ENCODE measurements at regions not wholly inside any gene's neighbourhood (a gene's known extent, or its start where the extent isn't known, plus 50 kb on each side); places are given as distances from the start of the nearest gene placed in this dataset.

DNA sequence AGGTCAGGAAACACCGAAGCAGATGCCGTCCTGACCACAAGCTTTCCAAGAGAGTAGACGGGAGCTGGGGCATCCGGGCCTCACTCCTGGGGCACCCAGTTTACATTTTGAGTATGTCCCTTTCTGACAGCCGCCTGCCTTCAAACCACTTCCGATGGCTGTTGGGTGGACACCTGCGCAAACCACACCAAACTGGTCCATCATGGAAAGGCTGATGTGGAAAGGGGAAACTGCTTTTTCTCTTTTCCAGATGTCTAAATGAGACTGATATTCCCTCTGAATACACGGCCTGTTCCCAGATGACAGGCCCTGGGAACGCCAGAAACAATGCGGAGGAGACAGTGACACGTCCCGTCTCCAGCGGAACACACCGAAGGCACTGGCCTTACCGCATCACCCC lies 290.0 kb upstream of the SALL3 start:
- Histone ChIP-seq H3K27me3 (ENCODE audit: insufficient read depth, low read depth) (no peaks in the 10 kb centered on the region), H3K4me2 (no peak overlapping the region), H3K4me1 (ENCODE audit: low read depth, poor library complexity, severe bottlenecking) (peaks cover 12% of the 10 kb centered on the region), H3K79me2 (ENCODE audit: insufficient read depth, low read depth) (no peaks in the 10 kb centered on the region), H3K27ac (no peak overlapping the region), H4K20me1 (ENCODE audit: insufficient read depth) (no peaks in the 10 kb centered on the region), H3K4me3 (IDR thresholded peaks at IDR 0.05; ENCODE audit: insufficient read depth, low read depth, low read length) (no peak overlapping the region), H2AFZ (ENCODE audit: low read depth) (no peak overlapping the region), H3K36me3 (ENCODE audit: insufficient read depth) (no peaks in the 10 kb centered on the region), H3K9ac (no peak overlapping the region)
- TF ChIP-seq, protein P1, sequence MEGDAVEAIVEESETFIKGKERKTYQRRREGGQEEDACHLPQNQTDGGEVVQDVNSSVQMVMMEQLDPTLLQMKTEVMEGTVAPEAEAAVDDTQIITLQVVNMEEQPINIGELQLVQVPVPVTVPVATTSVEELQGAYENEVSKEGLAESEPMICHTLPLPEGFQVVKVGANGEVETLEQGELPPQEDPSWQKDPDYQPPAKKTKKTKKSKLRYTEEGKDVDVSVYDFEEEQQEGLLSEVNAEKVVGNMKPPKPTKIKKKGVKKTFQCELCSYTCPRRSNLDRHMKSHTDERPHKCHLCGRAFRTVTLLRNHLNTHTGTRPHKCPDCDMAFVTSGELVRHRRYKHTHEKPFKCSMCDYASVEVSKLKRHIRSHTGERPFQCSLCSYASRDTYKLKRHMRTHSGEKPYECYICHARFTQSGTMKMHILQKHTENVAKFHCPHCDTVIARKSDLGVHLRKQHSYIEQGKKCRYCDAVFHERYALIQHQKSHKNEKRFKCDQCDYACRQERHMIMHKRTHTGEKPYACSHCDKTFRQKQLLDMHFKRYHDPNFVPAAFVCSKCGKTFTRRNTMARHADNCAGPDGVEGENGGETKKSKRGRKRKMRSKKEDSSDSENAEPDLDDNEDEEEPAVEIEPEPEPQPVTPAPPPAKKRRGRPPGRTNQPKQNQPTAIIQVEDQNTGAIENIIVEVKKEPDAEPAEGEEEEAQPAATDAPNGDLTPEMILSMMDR (conservative IDR thresholded peaks at IDR 0.05; ENCODE audit: low read depth, low read length): no peak

DNA sequence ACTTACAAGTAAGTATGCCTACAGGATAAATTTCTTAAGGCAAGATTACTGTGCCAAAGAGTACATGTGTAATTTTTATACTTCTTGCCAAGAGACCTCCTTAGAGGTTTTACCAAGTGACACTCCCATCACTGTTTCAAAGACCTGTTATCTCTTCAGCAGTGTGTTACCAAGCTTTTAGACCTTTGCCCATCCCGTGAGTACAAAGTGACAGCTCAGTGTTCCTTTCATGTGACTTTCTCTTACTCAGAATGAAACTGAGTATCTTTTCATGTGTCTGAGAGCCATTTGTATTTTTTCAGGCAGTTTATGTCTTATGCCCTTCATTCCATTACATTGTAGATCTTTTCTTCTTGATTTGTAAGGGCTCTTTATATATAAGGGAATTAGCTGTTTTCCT lies 287.5 kb upstream of the SALL3 start:
- H3K4me3 ChIP-seq (IDR thresholded peaks at IDR 0.05; ENCODE audit: insufficient read depth, low read depth, low read length): no peak overlapping the region
- 0 out of 2 replicates have a peak overlapping the region, but pooled peaks have one; percentile 7 for H3K4me2 ChIP-seq
- no peaks in the 10 kb centered on the region for H3K79me2 ChIP-seq (ENCODE audit: insufficient read depth, low read depth)
- H3K27me3 ChIP-seq (ENCODE audit: insufficient read depth, low read depth): no peaks in the 10 kb centered on the region
- no peak overlapping the region for H2AFZ ChIP-seq (ENCODE audit: low read depth)
- H4K20me1 ChIP-seq (ENCODE audit: insufficient read depth): no peaks in the 10 kb centered on the region
- no peak overlapping the region for H3K27ac ChIP-seq
- peaks cover 12% of the 10 kb centered on the region for H3K4me1 ChIP-seq (ENCODE audit: low read depth, poor library complexity, severe bottlenecking)
- H3K36me3 ChIP-seq (ENCODE audit: insufficient read depth): no peaks in the 10 kb centered on the region
- H3K9ac ChIP-seq: no peak overlapping the region
- TF ChIP-seq, protein P1 (conservative IDR thresholded peaks at IDR 0.05; ENCODE audit: low read depth, low read length): no peak

DNA sequence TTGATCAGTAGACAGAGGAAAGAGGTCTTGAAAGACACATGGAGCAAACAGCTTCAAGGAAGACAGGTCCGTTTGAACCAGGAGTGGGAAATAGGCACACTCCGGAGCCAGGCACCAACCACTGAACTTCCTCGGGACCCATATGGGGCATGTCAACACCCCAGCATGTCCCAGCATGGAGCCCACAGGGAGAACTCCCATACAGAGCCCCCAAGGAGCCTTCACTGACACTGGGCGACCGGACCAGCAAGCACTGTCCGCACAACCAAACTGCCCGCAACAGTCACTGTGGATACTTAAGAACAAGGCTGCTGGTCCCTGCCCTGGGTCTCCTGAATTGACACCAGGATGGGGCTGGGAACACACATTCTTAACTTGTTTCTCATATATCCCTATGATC lies 286.2 kb upstream of the SALL3 start:
- H4K20me1 ChIP-seq (ENCODE audit: insufficient read depth): no peaks in the 10 kb centered on the region
- H3K36me3 ChIP-seq (ENCODE audit: insufficient read depth): no peaks in the 10 kb centered on the region
- H3K9ac ChIP-seq: no peak overlapping the region
- TF ChIP-seq, protein P1 (conservative IDR thresholded peaks at IDR 0.05; ENCODE audit: low read depth, low read length): no peak
- no peak overlapping the region for H3K4me3 ChIP-seq (IDR thresholded peaks at IDR 0.05; ENCODE audit: insufficient read depth, low read depth, low read length)
- H3K4me1 ChIP-seq (ENCODE audit: low read depth, poor library complexity, severe bottlenecking): peaks cover 12% of the 10 kb centered on the region
- no peak overlapping the region for H3K4me2 ChIP-seq
- no peaks in the 10 kb centered on the region for H3K79me2 ChIP-seq (ENCODE audit: insufficient read depth, low read depth)
- no peaks in the 10 kb centered on the region for H3K27me3 ChIP-seq (ENCODE audit: insufficient read depth, low read depth)
- H3K27ac ChIP-seq: no peak overlapping the region
- no peak overlapping the region for H2AFZ ChIP-seq (ENCODE audit: low read depth)

DNA sequence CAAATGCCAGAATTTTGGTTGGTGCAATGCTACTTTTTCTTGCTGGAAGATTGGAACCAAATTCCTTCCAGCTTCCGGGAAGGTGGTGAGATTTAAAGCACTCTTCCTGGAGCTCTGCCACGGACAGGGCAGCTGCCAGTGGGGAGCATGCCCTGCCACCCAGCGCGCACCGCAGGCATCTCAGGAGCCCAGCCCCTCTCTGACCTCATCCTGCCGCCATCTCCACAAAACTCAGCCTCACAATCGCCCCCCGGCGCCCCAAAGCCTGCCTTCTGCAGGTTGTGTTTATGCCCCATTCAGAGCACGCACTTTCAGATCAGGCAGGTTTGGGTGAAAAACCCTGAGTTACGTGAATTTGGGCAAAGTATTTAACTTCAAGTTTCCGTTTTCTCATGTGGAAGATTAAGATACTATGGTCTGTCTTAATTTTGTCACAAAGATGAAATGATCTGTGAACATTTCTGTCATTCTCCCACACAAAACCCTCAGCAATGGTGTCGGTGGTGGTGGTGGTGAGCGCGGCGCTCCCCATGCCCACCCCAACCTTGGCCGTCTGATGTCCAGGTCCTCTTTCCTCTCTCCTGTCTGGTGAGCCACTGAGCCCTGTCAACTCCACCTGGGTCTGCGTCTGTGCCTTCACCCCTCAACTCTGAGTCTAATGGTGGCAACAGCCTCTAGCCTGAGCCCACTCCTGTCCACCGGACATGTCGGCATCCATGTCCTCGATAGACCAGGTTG lies 282.8 kb upstream of the SALL3 start:
- TF ChIP-seq, protein P1 (conservative IDR thresholded peaks at IDR 0.05; ENCODE audit: low read depth, low read length): no peak
- H3K4me3 ChIP-seq (IDR thresholded peaks at IDR 0.05; ENCODE audit: insufficient read depth, low read depth, low read length): no peak overlapping the region
- H3K9ac ChIP-seq: no peak overlapping the region
- no peaks in the 10 kb centered on the region for H3K36me3 ChIP-seq (ENCODE audit: insufficient read depth)
- H2AFZ ChIP-seq (ENCODE audit: low read depth): no peak overlapping the region
- no peak overlapping the region for H3K4me2 ChIP-seq
- no peaks in the 10 kb centered on the region for H4K20me1 ChIP-seq (ENCODE audit: insufficient read depth)
- no peak overlapping the region for H3K27ac ChIP-seq
- no peaks in the 10 kb centered on the region for H3K27me3 ChIP-seq (ENCODE audit: insufficient read depth, low read depth)
- no peaks in the 10 kb centered on the region for H3K79me2 ChIP-seq (ENCODE audit: insufficient read depth, low read depth)
- peaks cover 10% of the 10 kb centered on the region for H3K4me1 ChIP-seq (ENCODE audit: low read depth, poor library complexity, severe bottlenecking)

All from KMS-11 (cell line).